ENCODE measurements at regions not wholly inside any gene's neighbourhood (a gene's known extent, or its start where the extent isn't known, plus 50 kb on each side); places are given as distances from the start of the nearest gene placed in this dataset.

GRCh38 chr22:49014227-49015201 lies 813.2 kb downstream of the BRD1 start:
- no peaks in the 10 kb centered on the region for H3K27me3 ChIP-seq (ENCODE audit: insufficient read depth, low read length)

GRCh38 chr22:49013707-49014106 lies 814.0 kb downstream of the BRD1 start:
- no peaks in the 10 kb centered on the region for H3K27me3 ChIP-seq (ENCODE audit: insufficient read depth, low read length)
- no peaks in the 10 kb centered on the region for H3K9me3 ChIP-seq (ENCODE audit: low read depth, low read length)
- no peak overlapping the region for H3K4me3 ChIP-seq (ENCODE audit: low read length)
- no peaks in the 10 kb centered on the region for H3K4me1 ChIP-seq (ENCODE audit: insufficient read depth, low read length)

More at GRCh38 chr22:49014227-49015201, 813.2 kb downstream of the BRD1 start:
- H3K9me3 ChIP-seq (ENCODE audit: low read depth, low read length) = no peaks in the 10 kb centered on the region
- H3K4me1 ChIP-seq (ENCODE audit: insufficient read depth, low read length) = no peaks in the 10 kb centered on the region
- H3K4me3 ChIP-seq (ENCODE audit: low read length) = no peak overlapping the region

GRCh38 chr22:49012712-49013395 lies 814.8 kb downstream of the BRD1 start:
- no peaks in the 10 kb centered on the region for H3K27me3 ChIP-seq (ENCODE audit: insufficient read depth, low read length)

GRCh38 chr22:49011769-49012648 lies 815.7 kb downstream of the BRD1 start:
- H3K4me3 ChIP-seq (ENCODE audit: low read length) = no peak overlapping the region
- H3K9me3 ChIP-seq (ENCODE audit: low read depth, low read length) = no peaks in the 10 kb centered on the region
- H3K4me1 ChIP-seq (ENCODE audit: insufficient read depth, low read length) = no peaks in the 10 kb centered on the region
- no peaks in the 10 kb centered on the region for H3K27me3 ChIP-seq (ENCODE audit: insufficient read depth, low read length)

More at GRCh38 chr22:49012712-49013395, 814.8 kb downstream of the BRD1 start:
- Histone ChIP-seq H3K4me1 (ENCODE audit: insufficient read depth, low read length) (no peaks in the 10 kb centered on the region), H3K9me3 (ENCODE audit: low read depth, low read length) (no peaks in the 10 kb centered on the region), H3K4me3 (ENCODE audit: low read length) (no peak overlapping the region)

GRCh38 chr22:49011379-49011768 lies 816.3 kb downstream of the BRD1 start:
- H3K4me3 ChIP-seq (ENCODE audit: low read length) = no peak overlapping the region
- H3K4me1 ChIP-seq (ENCODE audit: insufficient read depth, low read length) = no peaks in the 10 kb centered on the region
- H3K27me3 ChIP-seq (ENCODE audit: insufficient read depth, low read length) = no peaks in the 10 kb centered on the region
- no peaks in the 10 kb centered on the region for H3K9me3 ChIP-seq (ENCODE audit: low read depth, low read length)

GRCh38 chr22:49010901-49011300 lies 816.8 kb downstream of the BRD1 start:
- H3K27me3 ChIP-seq (ENCODE audit: insufficient read depth, low read length) = no peaks in the 10 kb centered on the region
- no peak overlapping the region for H3K4me3 ChIP-seq (ENCODE audit: low read length)
- H3K4me1 ChIP-seq (ENCODE audit: insufficient read depth, low read length) = no peaks in the 10 kb centered on the region
- no peaks in the 10 kb centered on the region for H3K9me3 ChIP-seq (ENCODE audit: low read depth, low read length)

- H3K9me3 ChIP-seq (ENCODE audit: low read depth, low read length) = no peaks in the 10 kb centered on the region
Measured at GRCh38 chr22:49010070-49010863, 817.4 kb downstream of the BRD1 start.

GRCh38 chr22:49009359-49010063 lies 818.2 kb downstream of the BRD1 start:
- H3K4me1 ChIP-seq (ENCODE audit: insufficient read depth, low read length) = no peaks in the 10 kb centered on the region
- H3K9me3 ChIP-seq (ENCODE audit: low read depth, low read length) = no peaks in the 10 kb centered on the region
- H3K4me3 ChIP-seq (ENCODE audit: low read length) = no peak overlapping the region
- no peaks in the 10 kb centered on the region for H3K27me3 ChIP-seq (ENCODE audit: insufficient read depth, low read length)

More at GRCh38 chr22:49010070-49010863, 817.4 kb downstream of the BRD1 start:
- Histone ChIP-seq H3K27me3 (ENCODE audit: insufficient read depth, low read length) (no peaks in the 10 kb centered on the region), H3K4me1 (ENCODE audit: insufficient read depth, low read length) (no peaks in the 10 kb centered on the region), H3K4me3 (ENCODE audit: low read length) (no peak overlapping the region)

GRCh38 chr22:49008682-49009235 lies 818.9 kb downstream of the BRD1 start:
- no peaks in the 10 kb centered on the region for H3K4me1 ChIP-seq (ENCODE audit: insufficient read depth, low read length)
- H3K4me3 ChIP-seq (ENCODE audit: low read length) = no peak overlapping the region
- no peaks in the 10 kb centered on the region for H3K9me3 ChIP-seq (ENCODE audit: low read depth, low read length)
- no peaks in the 10 kb centered on the region for H3K27me3 ChIP-seq (ENCODE audit: insufficient read depth, low read length)

GRCh38 chr22:49007013-49007653 lies 820.5 kb downstream of the BRD1 start:
- no peak overlapping the region for H3K4me3 ChIP-seq (ENCODE audit: low read length)
- H3K27me3 ChIP-seq (ENCODE audit: insufficient read depth, low read length) = no peaks in the 10 kb centered on the region
- H3K4me1 ChIP-seq (ENCODE audit: insufficient read depth, low read length) = no peaks in the 10 kb centered on the region
- H3K9me3 ChIP-seq (ENCODE audit: low read depth, low read length) = no peaks in the 10 kb centered on the region

- Histone ChIP-seq H3K4me3 (ENCODE audit: low read length) (no peak overlapping the region), H3K4me1 (ENCODE audit: insufficient read depth, low read length) (no peaks in the 10 kb centered on the region), H3K27me3 (ENCODE audit: insufficient read depth, low read length) (no peaks in the 10 kb centered on the region), H3K9me3 (ENCODE audit: low read depth, low read length) (peaks cover 3% of the 10 kb centered on the region)
Measured at GRCh38 chr22:49006207-49007012, 821.3 kb downstream of the BRD1 start.

GRCh38 chr22:49005557-49005956 lies 822.1 kb downstream of the BRD1 start:
- no peaks in the 10 kb centered on the region for H3K4me1 ChIP-seq (ENCODE audit: insufficient read depth, low read length)
- no peaks in the 10 kb centered on the region for H3K27me3 ChIP-seq (ENCODE audit: insufficient read depth, low read length)

More at GRCh38 chr22:49005557-49005956, 822.1 kb downstream of the BRD1 start:
- Histone ChIP-seq H3K9me3 (ENCODE audit: low read depth, low read length) (peaks cover 7% of the 10 kb centered on the region), H3K4me3 (ENCODE audit: low read length) (no peak overlapping the region)

Data from mononuclear cell (primary cell).